ENCODE measurements at regions not wholly inside any gene's neighbourhood (a gene's known extent, or its start where the extent isn't known, plus 50 kb on each side); places are given as distances from the start of the nearest gene placed in this dataset.

- Histone ChIP-seq H3K27ac (replicated peaks) (no peak overlapping the region), H3K27me3 (ENCODE audit: insufficient read depth, poor library complexity, severe bottlenecking) (peaks cover 2% of the 10 kb centered on the region), H3K4me3 (replicated peaks; ENCODE audit: insufficient read depth, low read length) (no peak overlapping the region)
- TF ChIP-seq POLR2AphosphoS5 (IDR thresholded peaks at IDR 0.05; ENCODE audit: low read depth), result no peak
- no peak for TF ChIP-seq REST (IDR thresholded peaks at IDR 0.05; ENCODE audit: insufficient replicate concordance, low read depth)
- TF ChIP-seq CTCF (IDR thresholded peaks at IDR 0.05; ENCODE audit: insufficient read depth, low read length), result no peak
- TF ChIP-seq GABPA (IDR thresholded peaks at IDR 0.05; ENCODE audit: low read depth), result no peak
- TF ChIP-seq SPI1 (IDR thresholded peaks at IDR 0.05; ENCODE audit: borderline replicate concordance, low read depth), result no peak
- no peak for DNase-seq (ENCODE audit: low read depth in 1 of 2, low spot score in 1 of 2)
These were observed 113.7 kb upstream of the NAV2 start for GRCh38 chr11:19598876-19599486.

GRCh38 chr11:19598456-19598855 is 114.2 kb upstream of the NAV2 start:
- Histone ChIP-seq H3K27ac (replicated peaks) (no peak overlapping the region), H3K4me3 (replicated peaks; ENCODE audit: insufficient read depth, low read length) (no peak overlapping the region), H3K27me3 (ENCODE audit: insufficient read depth, poor library complexity, severe bottlenecking) (peaks cover 2% of the 10 kb centered on the region)
- no peak for DNase-seq (ENCODE audit: low read depth in 1 of 2, low spot score in 1 of 2)
- TF ChIP-seq REST (IDR thresholded peaks at IDR 0.05; ENCODE audit: insufficient replicate concordance, low read depth) (no peak), GABPA (IDR thresholded peaks at IDR 0.05; ENCODE audit: low read depth) (no peak)

- Histone ChIP-seq H3K27ac (replicated peaks) (no peak overlapping the region), H3K4me3 (replicated peaks; ENCODE audit: insufficient read depth, low read length) (no peak overlapping the region), H3K27me3 (ENCODE audit: insufficient read depth, poor library complexity, severe bottlenecking) (peaks cover 2% of the 10 kb centered on the region)
- DNase-seq (ENCODE audit: low read depth in 1 of 2, low spot score in 1 of 2), result no peak
- TF ChIP-seq CTCF (IDR thresholded peaks at IDR 0.05; ENCODE audit: insufficient read depth, low read length) (no peak), REST (IDR thresholded peaks at IDR 0.05; ENCODE audit: insufficient replicate concordance, low read depth) (no peak), SPI1 (IDR thresholded peaks at IDR 0.05; ENCODE audit: borderline replicate concordance, low read depth) (no peak), GABPA (IDR thresholded peaks at IDR 0.05; ENCODE audit: low read depth) (no peak), POLR2AphosphoS5 (IDR thresholded peaks at IDR 0.05; ENCODE audit: low read depth) (no peak)
These were observed 114.8 kb upstream of the NAV2 start for GRCh38 chr11:19597876-19598275.

Data from HL-60 (cell line).